ENCODE measurements at regions not wholly inside any gene's neighbourhood (a gene's known extent, or its start where the extent isn't known, plus 50 kb on each side); places are given as distances from the start of the nearest gene placed in this dataset.

DNA sequence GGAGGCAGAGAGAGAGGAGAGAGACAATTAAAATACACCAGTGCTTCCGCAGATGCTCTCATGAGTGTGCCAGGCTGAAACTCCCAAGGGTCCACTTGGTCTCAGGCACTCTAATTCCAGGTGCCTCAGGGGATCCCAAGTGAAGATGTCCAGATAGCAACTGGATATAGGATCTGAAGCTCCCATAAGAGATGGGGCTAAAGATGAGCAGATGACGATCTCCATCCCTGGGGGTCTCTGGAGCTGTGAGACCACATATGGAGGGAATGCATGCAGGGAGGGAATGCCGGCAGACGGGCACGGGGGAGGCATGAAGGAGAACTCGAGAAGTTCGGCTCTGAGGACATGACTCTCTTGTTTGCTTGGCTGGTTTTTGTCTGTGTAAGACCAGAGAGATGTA is 223.7 kb upstream of the RAB6C start:
- Histone ChIP-seq H3K36me3 (ENCODE audit: insufficient read depth, low read length) (no peaks in the 10 kb centered on the region), H3K27me3 (ENCODE audit: insufficient read depth, low read length) (no peaks in the 10 kb centered on the region), H3K4me2 (ENCODE audit: insufficient read depth, low read length) (no peak overlapping the region), H3K4me3 (ENCODE audit: insufficient read depth, low read length) (no peak overlapping the region), H2AFZ (ENCODE audit: low read length) (no peak overlapping the region), H3K9me3 (ENCODE audit: low read depth, low read length) (no peaks in the 10 kb centered on the region), H3K79me2 (ENCODE audit: insufficient read depth, low read length) (no peaks in the 10 kb centered on the region), H4K20me1 (ENCODE audit: insufficient read depth, low read length) (no peaks in the 10 kb centered on the region), H3K4me1 (ENCODE audit: insufficient read depth, low read length) (no peaks in the 10 kb centered on the region), H3K27ac (ENCODE audit: low read depth, low read length) (no peak overlapping the region)
- DNase-seq (ENCODE audit: insufficient read length, low spot score, missing footprints) = no peak
- TF ChIP-seq, protein P1, sequence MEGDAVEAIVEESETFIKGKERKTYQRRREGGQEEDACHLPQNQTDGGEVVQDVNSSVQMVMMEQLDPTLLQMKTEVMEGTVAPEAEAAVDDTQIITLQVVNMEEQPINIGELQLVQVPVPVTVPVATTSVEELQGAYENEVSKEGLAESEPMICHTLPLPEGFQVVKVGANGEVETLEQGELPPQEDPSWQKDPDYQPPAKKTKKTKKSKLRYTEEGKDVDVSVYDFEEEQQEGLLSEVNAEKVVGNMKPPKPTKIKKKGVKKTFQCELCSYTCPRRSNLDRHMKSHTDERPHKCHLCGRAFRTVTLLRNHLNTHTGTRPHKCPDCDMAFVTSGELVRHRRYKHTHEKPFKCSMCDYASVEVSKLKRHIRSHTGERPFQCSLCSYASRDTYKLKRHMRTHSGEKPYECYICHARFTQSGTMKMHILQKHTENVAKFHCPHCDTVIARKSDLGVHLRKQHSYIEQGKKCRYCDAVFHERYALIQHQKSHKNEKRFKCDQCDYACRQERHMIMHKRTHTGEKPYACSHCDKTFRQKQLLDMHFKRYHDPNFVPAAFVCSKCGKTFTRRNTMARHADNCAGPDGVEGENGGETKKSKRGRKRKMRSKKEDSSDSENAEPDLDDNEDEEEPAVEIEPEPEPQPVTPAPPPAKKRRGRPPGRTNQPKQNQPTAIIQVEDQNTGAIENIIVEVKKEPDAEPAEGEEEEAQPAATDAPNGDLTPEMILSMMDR (IDR thresholded peaks at IDR 0.05; ENCODE audit: extremely low read depth, low read depth, low read length) = no peak

DNA sequence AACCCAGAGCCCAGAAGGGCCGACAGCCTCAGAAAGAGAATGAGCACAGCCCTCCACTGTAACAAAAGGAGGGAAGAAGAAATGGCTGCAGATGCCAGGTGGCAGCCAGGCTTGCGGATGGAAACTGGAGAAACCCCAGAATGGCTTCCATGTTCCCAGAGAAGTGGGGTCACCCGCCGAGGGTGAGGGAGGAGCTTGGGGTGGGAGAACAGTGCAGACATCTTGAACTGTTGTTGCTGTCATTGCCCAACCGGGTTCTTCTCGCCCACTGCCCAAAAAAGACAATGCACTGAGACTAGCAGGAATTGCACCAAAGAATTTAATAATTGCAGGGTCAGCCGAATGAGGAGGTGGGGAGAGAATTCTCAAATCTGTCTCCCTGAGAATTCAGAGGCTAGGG is 223.2 kb upstream of the RAB6C start:
- Histone ChIP-seq H3K9me3 (ENCODE audit: low read depth, low read length) (no peaks in the 10 kb centered on the region), H4K20me1 (ENCODE audit: insufficient read depth, low read length) (no peaks in the 10 kb centered on the region), H3K4me1 (ENCODE audit: insufficient read depth, low read length) (no peaks in the 10 kb centered on the region), H3K79me2 (ENCODE audit: insufficient read depth, low read length) (no peaks in the 10 kb centered on the region), H3K4me2 (ENCODE audit: insufficient read depth, low read length) (no peak overlapping the region), H3K36me3 (ENCODE audit: insufficient read depth, low read length) (no peaks in the 10 kb centered on the region), H3K27ac (ENCODE audit: low read depth, low read length) (no peak overlapping the region), H3K4me3 (ENCODE audit: insufficient read depth, low read length) (no peak overlapping the region), H3K27me3 (ENCODE audit: insufficient read depth, low read length) (no peaks in the 10 kb centered on the region), H2AFZ (ENCODE audit: low read length) (no peak overlapping the region)
- TF ChIP-seq, protein P1 (IDR thresholded peaks at IDR 0.05; ENCODE audit: extremely low read depth, low read depth, low read length) = no peak
- no peak for DNase-seq (ENCODE audit: insufficient read length, low spot score, missing footprints)

DNA sequence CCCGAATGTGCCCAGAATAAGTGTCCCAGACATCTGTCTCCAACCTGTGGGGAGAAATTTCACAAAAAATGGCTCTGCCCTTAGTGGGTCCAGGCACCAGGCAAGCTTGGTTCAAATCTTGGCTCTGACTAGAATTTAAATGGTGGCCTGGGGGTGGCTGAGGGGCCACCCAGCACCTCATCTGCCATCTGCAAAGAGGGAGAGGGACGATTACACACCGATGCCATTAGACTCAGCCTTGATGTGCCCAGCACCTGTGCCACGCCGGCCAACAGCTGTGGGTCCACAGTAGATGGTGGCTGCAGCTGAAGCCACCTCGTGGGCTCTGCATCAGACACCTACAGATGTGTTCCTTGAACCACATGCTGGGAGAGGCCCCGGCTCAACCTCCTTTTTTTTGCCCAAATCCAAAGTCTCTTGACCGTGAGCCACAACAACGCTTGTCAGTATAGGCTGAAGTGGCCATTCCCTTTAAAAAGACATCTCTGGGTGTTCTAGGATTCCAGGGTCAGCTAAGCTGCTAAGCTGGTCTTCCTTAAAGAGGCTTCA is 222.0 kb upstream of the RAB6C start:
- Histone ChIP-seq H3K36me3 (ENCODE audit: insufficient read depth, low read length) (no peaks in the 10 kb centered on the region), H3K27ac (ENCODE audit: low read depth, low read length) (no peak overlapping the region), H3K4me3 (ENCODE audit: insufficient read depth, low read length) (no peak overlapping the region), H2AFZ (ENCODE audit: low read length) (no peak overlapping the region), H3K4me2 (ENCODE audit: insufficient read depth, low read length) (no peak overlapping the region), H3K4me1 (ENCODE audit: insufficient read depth, low read length) (no peaks in the 10 kb centered on the region), H3K9me3 (ENCODE audit: low read depth, low read length) (no peaks in the 10 kb centered on the region), H4K20me1 (ENCODE audit: insufficient read depth, low read length) (no peaks in the 10 kb centered on the region), H3K79me2 (ENCODE audit: insufficient read depth, low read length) (no peaks in the 10 kb centered on the region), H3K27me3 (ENCODE audit: insufficient read depth, low read length) (no peaks in the 10 kb centered on the region)
- no peak for DNase-seq (ENCODE audit: insufficient read length, low spot score, missing footprints)
- TF ChIP-seq, protein P1 (IDR thresholded peaks at IDR 0.05; ENCODE audit: extremely low read depth, low read depth, low read length) = no peak

DNA sequence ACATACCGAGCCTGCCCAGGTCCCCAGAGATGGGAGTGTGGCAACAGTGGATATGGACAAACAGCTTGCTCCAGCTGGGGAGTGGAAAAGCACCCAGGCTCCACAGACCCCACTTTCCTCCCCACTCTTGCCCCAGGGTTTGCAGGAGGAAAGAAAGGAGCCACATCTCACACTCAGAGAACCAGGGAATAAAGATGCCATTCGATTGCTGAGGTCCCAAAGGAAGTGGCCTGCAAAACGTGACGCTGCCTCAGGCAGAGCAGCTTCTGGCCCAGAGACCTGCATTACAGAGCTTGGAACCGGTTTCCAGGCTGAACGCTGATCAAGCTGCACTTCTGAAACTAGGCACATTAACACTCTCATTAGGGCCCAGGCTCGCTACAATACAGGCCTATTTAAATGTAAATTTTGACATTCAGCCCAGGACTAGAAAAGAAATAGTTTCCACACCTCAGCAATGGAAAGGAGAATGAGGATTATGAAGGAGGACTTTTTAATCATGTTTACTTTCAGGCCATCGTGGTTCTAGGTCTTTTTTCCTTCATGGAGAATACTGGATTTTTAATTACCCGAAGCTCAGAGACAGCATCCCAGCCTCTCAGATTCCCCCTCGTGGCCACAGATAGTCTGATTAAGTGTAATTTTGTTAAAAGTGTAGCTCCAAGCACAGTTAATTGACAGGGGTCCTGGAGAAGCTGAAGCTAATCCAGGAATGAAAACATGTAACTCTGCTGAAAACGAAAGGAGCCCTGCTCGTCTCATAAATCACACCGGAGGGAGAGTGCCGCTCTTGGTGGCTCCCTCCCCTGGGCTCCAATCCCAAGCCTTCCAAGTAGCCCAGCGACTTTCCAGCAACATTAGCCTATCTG is 221.3 kb upstream of the RAB6C start:
- Histone ChIP-seq H2AFZ (ENCODE audit: low read length) (no peak overlapping the region), H3K36me3 (ENCODE audit: insufficient read depth, low read length) (no peaks in the 10 kb centered on the region), H3K79me2 (ENCODE audit: insufficient read depth, low read length) (no peaks in the 10 kb centered on the region), H3K27me3 (ENCODE audit: insufficient read depth, low read length) (no peaks in the 10 kb centered on the region), H3K27ac (ENCODE audit: low read depth, low read length) (no peak overlapping the region), H3K9me3 (ENCODE audit: low read depth, low read length) (no peaks in the 10 kb centered on the region), H3K4me3 (ENCODE audit: insufficient read depth, low read length) (peak overlapping the region; percentile 39), H4K20me1 (ENCODE audit: insufficient read depth, low read length) (no peaks in the 10 kb centered on the region), H3K4me2 (ENCODE audit: insufficient read depth, low read length) (peak overlapping the region; percentile 36), H3K4me1 (ENCODE audit: insufficient read depth, low read length) (no peaks in the 10 kb centered on the region)
- no peak for DNase-seq (ENCODE audit: insufficient read length, low spot score, missing footprints)
- TF ChIP-seq, protein P1 (IDR thresholded peaks at IDR 0.05; ENCODE audit: extremely low read depth, low read depth, low read length) = no peak
